ENCODE measurements at regions not wholly inside any gene's neighbourhood (a gene's known extent, or its start where the extent isn't known, plus 50 kb on each side); places are given as distances from the start of the nearest gene placed in this dataset.

DNA sequence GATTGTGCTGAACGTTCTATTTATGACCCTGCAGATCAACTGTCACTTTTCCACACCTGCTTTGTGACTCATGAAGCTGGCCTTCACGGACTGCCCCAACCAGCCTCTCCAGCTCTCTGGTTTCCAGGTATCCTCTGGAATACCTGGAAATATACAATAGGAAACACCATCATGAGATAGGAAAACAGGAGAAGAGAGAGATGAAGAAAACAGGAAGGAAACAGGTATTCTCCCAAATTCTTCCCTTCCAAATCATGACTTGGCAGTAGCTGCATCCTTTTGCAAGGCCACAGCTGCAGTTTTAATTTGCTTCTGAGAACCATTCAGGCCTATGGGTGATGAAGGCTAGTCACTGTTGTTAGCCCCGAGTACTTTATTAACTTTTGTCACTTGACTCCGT, 909.1 kb downstream of the EPHA3 start:
- no peak overlapping the region for H3K4me3 ChIP-seq (ENCODE audit: insufficient read depth, low read depth, low read length)
- H3K4me1 ChIP-seq (ENCODE audit: control insufficient read depth, insufficient read depth, low read length), result peaks cover 6% of the 10 kb centered on the region
- no peak overlapping the region for H3K27ac ChIP-seq (ENCODE audit: insufficient read depth, low read depth, low read length, poor library complexity, severe bottlenecking)
- H3K27me3 ChIP-seq (ENCODE audit: control insufficient read depth, insufficient read depth, low read length, poor library complexity, severe bottlenecking), result no peaks in the 10 kb centered on the region
- no peaks in the 10 kb centered on the region for H3K36me3 ChIP-seq (ENCODE audit: control insufficient read depth, insufficient read depth, low read length)
- no peaks in the 10 kb centered on the region for H3K9me3 ChIP-seq (ENCODE audit: control insufficient read depth, low read length)
- WGBS, 2 experiments, result 84 to 94% methylated on average over 4 of the region's 4 CpGs

DNA sequence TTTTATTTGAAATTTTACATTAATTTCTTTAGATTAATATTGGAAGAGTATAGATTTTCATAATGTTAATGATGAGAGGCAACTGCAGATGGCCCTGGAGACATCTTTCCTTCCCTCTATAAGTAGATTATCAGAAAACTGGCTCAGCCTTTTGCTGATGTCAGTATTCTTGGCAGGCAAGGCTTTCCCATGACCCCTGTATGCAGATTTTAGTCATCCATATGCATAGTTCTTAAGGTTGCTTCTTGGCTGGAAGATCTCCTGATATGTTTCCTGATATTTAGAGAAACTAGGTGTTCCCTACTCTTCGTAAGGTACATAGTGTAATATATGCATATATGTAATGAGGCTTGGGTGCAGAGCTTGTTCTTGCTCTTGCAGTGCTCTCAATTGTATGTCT, 911.4 kb downstream of the EPHA3 start:
- 90 to 100% methylated on average over 1 of the region's 1 CpG for WGBS, 2 experiments
- H3K27me3 ChIP-seq (ENCODE audit: control insufficient read depth, insufficient read depth, low read length, poor library complexity, severe bottlenecking), result no peaks in the 10 kb centered on the region
- H3K36me3 ChIP-seq (ENCODE audit: control insufficient read depth, insufficient read depth, low read length), result no peaks in the 10 kb centered on the region

DNA sequence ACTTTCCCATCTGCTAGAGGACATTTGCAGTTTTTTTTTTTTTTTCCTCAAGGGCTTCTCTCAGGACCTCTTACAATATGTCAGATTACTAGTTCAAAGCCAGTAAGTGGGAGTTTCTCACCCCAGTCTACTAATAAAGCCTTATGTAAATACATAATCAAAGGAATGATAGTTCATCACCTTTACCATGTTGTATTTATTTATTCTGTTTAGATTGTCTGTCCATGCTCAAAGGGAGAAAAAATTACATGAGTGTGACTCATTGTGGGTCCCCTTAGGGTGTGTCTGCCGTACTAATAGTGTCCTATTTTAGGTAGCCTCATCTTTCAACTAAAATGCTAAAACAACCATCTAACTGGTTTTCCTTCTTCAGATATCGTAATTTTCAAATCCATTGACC, 917.6 kb downstream of the EPHA3 start:
- 79 to 97% methylated on average over 2 of the region's 2 CpGs for WGBS, 2 experiments
- no peaks in the 10 kb centered on the region for H3K27me3 ChIP-seq (ENCODE audit: control insufficient read depth, insufficient read depth, low read length, poor library complexity, severe bottlenecking)
- no peaks in the 10 kb centered on the region for H3K36me3 ChIP-seq (ENCODE audit: control insufficient read depth, insufficient read depth, low read length)
- H3K9me3 ChIP-seq (ENCODE audit: control insufficient read depth, low read length), result no peaks in the 10 kb centered on the region
- H3K4me1 ChIP-seq (ENCODE audit: control insufficient read depth, insufficient read depth, low read length), result no peaks in the 10 kb centered on the region
- no peak overlapping the region for H3K27ac ChIP-seq (ENCODE audit: insufficient read depth, low read depth, low read length, poor library complexity, severe bottlenecking)
- H3K4me3 ChIP-seq (ENCODE audit: insufficient read depth, low read depth, low read length), result no peak overlapping the region

More for the DNA sequence above, 911.4 kb downstream of the EPHA3 start:
- Histone ChIP-seq H3K4me1 (ENCODE audit: control insufficient read depth, insufficient read depth, low read length) (peaks cover 6% of the 10 kb centered on the region), H3K27ac (ENCODE audit: insufficient read depth, low read depth, low read length, poor library complexity, severe bottlenecking) (no peak overlapping the region), H3K9me3 (ENCODE audit: control insufficient read depth, low read length) (no peaks in the 10 kb centered on the region), H3K4me3 (ENCODE audit: insufficient read depth, low read depth, low read length) (no peak overlapping the region)

DNA sequence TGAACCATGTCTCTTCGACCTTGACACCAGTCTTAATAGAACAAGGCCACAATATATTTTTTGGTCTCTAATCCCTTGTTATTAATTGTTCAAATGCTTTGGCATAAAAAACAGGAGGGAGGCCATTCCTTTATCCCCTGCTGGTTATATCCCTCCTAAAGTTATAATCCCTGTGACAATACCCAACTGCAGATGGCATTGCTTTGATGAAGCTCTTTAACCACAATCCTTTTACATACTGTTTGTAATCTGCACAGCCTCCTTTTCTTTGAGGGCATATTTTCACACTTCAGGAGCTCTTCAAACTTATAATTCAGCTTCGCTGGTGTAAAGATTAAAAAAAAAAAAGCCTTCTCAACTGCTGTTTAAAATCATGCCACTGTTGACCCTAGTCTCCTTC, 919.0 kb downstream of the EPHA3 start:
- Histone ChIP-seq H3K27me3 (ENCODE audit: control insufficient read depth, insufficient read depth, low read length, poor library complexity, severe bottlenecking) (no peaks in the 10 kb centered on the region), H3K36me3 (ENCODE audit: control insufficient read depth, insufficient read depth, low read length) (no peaks in the 10 kb centered on the region), H3K27ac (ENCODE audit: insufficient read depth, low read depth, low read length, poor library complexity, severe bottlenecking) (no peak overlapping the region), H3K4me3 (ENCODE audit: insufficient read depth, low read depth, low read length) (no peak overlapping the region), H3K4me1 (ENCODE audit: control insufficient read depth, insufficient read depth, low read length) (no peaks in the 10 kb centered on the region), H3K9me3 (ENCODE audit: control insufficient read depth, low read length) (no peaks in the 10 kb centered on the region)
- 88 to 93% methylated on average over 1 to 2 of the region's 2 CpGs for WGBS, 2 experiments

DNA sequence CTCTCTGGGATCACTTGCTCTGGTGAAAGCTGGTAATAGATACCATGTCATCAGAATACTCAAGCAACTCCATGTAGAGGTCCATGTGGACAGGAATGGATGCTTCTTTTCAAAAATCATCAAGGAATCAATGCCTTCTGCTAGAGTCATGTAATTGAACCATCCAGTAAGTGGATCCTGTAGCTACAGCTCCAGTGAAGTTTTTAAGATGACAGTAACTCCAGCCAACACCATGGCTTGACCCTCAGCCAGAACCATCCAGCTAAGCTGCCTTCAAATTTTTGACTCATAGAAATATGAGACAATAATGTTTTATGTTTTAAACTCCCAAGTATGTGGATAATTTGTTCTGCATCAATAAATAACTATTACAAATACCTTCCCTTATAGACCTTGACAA, 923.7 kb downstream of the EPHA3 start:
- no peaks in the 10 kb centered on the region for H3K9me3 ChIP-seq (ENCODE audit: control insufficient read depth, low read length)
- peaks cover 11% of the 10 kb centered on the region for H3K4me1 ChIP-seq (ENCODE audit: control insufficient read depth, insufficient read depth, low read length)
- no peaks in the 10 kb centered on the region for H3K27me3 ChIP-seq (ENCODE audit: control insufficient read depth, insufficient read depth, low read length, poor library complexity, severe bottlenecking)
- H3K36me3 ChIP-seq (ENCODE audit: control insufficient read depth, insufficient read depth, low read length), result no peaks in the 10 kb centered on the region
- H3K27ac ChIP-seq (ENCODE audit: insufficient read depth, low read depth, low read length, poor library complexity, severe bottlenecking), result no peak overlapping the region
- H3K4me3 ChIP-seq (ENCODE audit: insufficient read depth, low read depth, low read length), result no peak overlapping the region

DNA sequence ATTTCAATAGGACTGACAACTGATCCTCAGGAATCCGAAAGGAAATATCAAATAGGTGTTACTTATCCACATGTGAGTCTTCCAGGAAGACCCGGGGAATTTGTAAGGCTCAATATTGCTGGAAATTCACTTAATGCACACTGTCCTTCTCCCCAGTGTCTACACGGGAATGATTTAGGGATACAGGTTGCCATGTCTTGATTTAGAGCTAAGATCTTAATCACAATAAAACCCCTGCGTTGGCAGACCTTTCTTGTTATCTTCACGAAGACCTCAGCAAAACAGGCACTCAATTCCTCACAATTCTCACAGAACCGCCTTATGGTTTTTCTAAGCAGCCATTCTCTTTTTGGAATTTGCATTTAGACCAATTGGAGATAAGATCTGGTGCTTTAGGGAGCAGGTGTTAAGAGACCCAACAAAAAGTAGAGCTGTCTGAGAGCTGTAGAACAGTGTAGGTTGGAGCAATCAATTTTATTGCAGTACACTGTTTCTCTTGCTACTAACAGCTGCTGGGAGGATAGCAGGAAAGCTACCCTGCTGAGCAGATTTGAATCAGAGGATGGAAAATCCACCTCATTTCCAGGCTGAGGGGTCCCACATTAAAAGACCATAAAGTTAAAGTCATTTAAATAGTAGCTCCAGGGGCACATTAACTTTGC, 925.7 kb downstream of the EPHA3 start:
- no peak overlapping the region for H3K27ac ChIP-seq (ENCODE audit: insufficient read depth, low read depth, low read length, poor library complexity, severe bottlenecking)
- no peak overlapping the region for H3K4me3 ChIP-seq (ENCODE audit: insufficient read depth, low read depth, low read length)
- H3K4me1 ChIP-seq (ENCODE audit: control insufficient read depth, insufficient read depth, low read length), result peaks cover 11% of the 10 kb centered on the region
- H3K36me3 ChIP-seq (ENCODE audit: control insufficient read depth, insufficient read depth, low read length), result no peaks in the 10 kb centered on the region
- WGBS, 2 experiments, result 73 to 76% methylated on average over 6 of the region's 6 CpGs
- H3K27me3 ChIP-seq (ENCODE audit: control insufficient read depth, insufficient read depth, low read length, poor library complexity, severe bottlenecking), result no peaks in the 10 kb centered on the region
- H3K9me3 ChIP-seq (ENCODE audit: control insufficient read depth, low read length), result no peaks in the 10 kb centered on the region

DNA sequence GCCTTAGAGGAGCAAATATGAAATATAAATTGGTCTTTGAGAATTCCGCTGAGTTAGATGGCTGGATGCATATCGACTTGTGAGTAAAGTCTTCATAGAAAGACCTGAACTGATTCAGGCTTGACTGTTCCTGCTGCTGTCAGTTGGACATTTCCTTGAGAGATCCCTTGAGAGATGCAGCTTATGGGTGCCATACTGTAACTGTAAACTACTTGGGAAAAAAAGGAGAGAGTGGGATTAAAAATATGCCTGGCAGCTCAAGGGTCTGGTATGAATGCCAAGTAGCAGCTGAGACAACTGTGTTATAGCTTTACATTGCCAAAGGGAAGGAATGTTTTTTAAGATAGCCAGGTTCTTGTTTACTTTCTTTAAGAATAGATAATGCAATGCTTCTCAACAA, 926.6 kb downstream of the EPHA3 start:
- Histone ChIP-seq H3K27me3 (ENCODE audit: control insufficient read depth, insufficient read depth, low read length, poor library complexity, severe bottlenecking) (no peaks in the 10 kb centered on the region), H3K9me3 (ENCODE audit: control insufficient read depth, low read length) (no peaks in the 10 kb centered on the region), H3K4me1 (ENCODE audit: control insufficient read depth, insufficient read depth, low read length) (peaks cover 11% of the 10 kb centered on the region), H3K36me3 (ENCODE audit: control insufficient read depth, insufficient read depth, low read length) (no peaks in the 10 kb centered on the region), H3K4me3 (ENCODE audit: insufficient read depth, low read depth, low read length) (no peak overlapping the region), H3K27ac (ENCODE audit: insufficient read depth, low read depth, low read length, poor library complexity, severe bottlenecking) (no peak overlapping the region)
- WGBS, 2 experiments, result 96 to 97% methylated on average over 2 of the region's 2 CpGs

DNA sequence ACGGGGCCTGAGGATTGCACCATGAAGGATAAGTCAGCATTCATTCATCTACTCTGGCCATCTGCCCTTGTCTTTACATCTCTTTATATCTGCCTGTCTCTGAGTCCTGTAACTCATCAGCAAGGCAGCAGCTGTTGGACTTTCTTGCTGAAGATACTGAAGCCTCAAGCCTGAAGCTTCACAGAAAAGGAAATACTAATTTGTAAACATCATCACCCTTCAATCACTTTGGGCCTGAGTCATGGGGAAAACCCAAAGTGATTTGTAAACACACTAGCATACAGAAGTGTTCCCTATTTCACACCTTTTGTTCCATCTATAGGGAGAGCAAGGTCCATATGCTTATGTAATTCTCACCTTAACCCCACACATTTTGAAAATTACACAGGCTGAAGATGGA, 928.2 kb downstream of the EPHA3 start:
- H3K27ac ChIP-seq (ENCODE audit: insufficient read depth, low read depth, low read length, poor library complexity, severe bottlenecking), result no peak overlapping the region
- H3K4me1 ChIP-seq (ENCODE audit: control insufficient read depth, insufficient read depth, low read length), result peaks cover 11% of the 10 kb centered on the region
- H3K36me3 ChIP-seq (ENCODE audit: control insufficient read depth, insufficient read depth, low read length), result no peaks in the 10 kb centered on the region
- no peaks in the 10 kb centered on the region for H3K9me3 ChIP-seq (ENCODE audit: control insufficient read depth, low read length)
- H3K4me3 ChIP-seq (ENCODE audit: insufficient read depth, low read depth, low read length), result no peak overlapping the region
- H3K27me3 ChIP-seq (ENCODE audit: control insufficient read depth, insufficient read depth, low read length, poor library complexity, severe bottlenecking), result no peaks in the 10 kb centered on the region
- 74 to 86% methylated on average over 1 of the region's 1 CpG for WGBS, 2 experiments

DNA sequence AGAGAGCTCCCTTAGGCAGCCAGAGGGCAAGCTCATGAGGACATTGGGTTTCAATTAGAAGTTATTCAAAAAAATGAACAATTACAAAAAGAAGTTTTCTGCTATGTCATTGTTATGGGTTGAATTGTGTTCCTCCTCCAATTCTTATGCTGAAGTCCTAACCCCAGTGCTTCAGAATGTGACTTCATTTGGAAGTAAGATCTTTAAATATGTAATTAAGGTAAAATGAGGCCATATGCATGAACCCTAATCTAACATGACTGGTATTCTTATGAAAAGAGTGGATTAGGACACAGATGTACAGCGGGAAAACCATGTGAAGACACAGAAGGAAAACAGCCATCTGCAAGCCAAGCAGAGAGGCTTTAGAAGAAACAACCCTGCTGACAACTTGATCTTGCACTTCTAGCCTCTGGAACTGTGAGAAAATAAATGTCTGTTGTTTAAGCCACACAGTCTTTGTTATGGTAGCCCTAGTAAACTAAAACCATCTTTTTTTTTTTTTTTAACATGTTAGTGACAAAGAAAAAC, 929.6 kb downstream of the EPHA3 start:
- no peak overlapping the region for H3K4me3 ChIP-seq (ENCODE audit: insufficient read depth, low read depth, low read length)
- H3K27ac ChIP-seq (ENCODE audit: insufficient read depth, low read depth, low read length, poor library complexity, severe bottlenecking), result no peak overlapping the region
- no peaks in the 10 kb centered on the region for H3K9me3 ChIP-seq (ENCODE audit: control insufficient read depth, low read length)
- H3K27me3 ChIP-seq (ENCODE audit: control insufficient read depth, insufficient read depth, low read length, poor library complexity, severe bottlenecking), result no peaks in the 10 kb centered on the region
- H3K4me1 ChIP-seq (ENCODE audit: control insufficient read depth, insufficient read depth, low read length), result peaks cover 11% of the 10 kb centered on the region
- WGBS, 2 experiments, result 33 to 40% methylated on average over 1 of the region's 1 CpG
- H3K36me3 ChIP-seq (ENCODE audit: control insufficient read depth, insufficient read depth, low read length), result no peaks in the 10 kb centered on the region

DNA sequence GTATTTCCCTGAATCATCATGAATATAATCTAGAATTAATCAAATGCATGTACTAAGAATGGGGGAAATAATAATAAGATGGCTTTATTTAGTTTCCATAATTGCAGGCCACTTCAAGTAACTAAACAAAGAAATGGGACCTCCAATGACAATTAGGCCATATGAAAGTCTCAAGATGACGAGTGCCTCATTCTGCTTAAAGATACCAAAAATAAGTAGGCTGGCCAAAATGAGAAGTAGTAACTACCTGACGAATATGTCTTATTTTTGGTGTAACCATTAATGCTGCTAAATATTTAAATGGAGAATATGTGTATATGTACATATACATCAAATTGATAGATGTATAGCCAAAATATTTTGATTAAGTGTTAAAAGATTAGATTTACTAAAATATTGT, 932.6 kb downstream of the EPHA3 start:
- 94 to 100% methylated on average over 1 to 2 of the region's 2 CpGs for WGBS, 2 experiments

DNA sequence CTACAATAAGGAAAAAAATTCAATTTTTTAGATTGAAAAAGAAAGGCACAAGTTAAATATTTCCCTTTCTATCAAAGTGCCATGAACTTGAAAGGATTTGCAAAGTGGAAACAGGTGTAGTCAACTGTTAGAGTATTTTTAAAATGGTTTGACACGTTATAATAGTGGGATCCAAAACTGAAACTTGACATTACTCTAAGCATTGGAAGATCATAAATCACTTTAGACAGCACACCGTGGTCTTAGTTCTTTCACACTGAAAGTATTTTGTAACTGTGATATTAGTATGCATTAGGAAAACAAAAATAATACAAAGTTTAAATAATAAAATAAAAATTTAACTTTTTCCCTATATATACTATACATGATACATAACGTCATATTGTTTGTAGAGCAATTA, 933.1 kb downstream of the EPHA3 start:
- no peak overlapping the region for H3K4me3 ChIP-seq (ENCODE audit: insufficient read depth, low read depth, low read length)
- 75 to 94% methylated on average over 1 to 2 of the region's 3 CpGs for WGBS, 2 experiments
- H3K36me3 ChIP-seq (ENCODE audit: control insufficient read depth, insufficient read depth, low read length), result no peaks in the 10 kb centered on the region
- no peak overlapping the region for H3K27ac ChIP-seq (ENCODE audit: insufficient read depth, low read depth, low read length, poor library complexity, severe bottlenecking)
- no peaks in the 10 kb centered on the region for H3K4me1 ChIP-seq (ENCODE audit: control insufficient read depth, insufficient read depth, low read length)
- H3K9me3 ChIP-seq (ENCODE audit: control insufficient read depth, low read length), result no peaks in the 10 kb centered on the region
- H3K27me3 ChIP-seq (ENCODE audit: control insufficient read depth, insufficient read depth, low read length, poor library complexity, severe bottlenecking), result no peaks in the 10 kb centered on the region

More for the DNA sequence above, 932.6 kb downstream of the EPHA3 start:
- no peaks in the 10 kb centered on the region for H3K36me3 ChIP-seq (ENCODE audit: control insufficient read depth, insufficient read depth, low read length)
- no peaks in the 10 kb centered on the region for H3K27me3 ChIP-seq (ENCODE audit: control insufficient read depth, insufficient read depth, low read length, poor library complexity, severe bottlenecking)
- no peak overlapping the region for H3K27ac ChIP-seq (ENCODE audit: insufficient read depth, low read depth, low read length, poor library complexity, severe bottlenecking)
- H3K4me1 ChIP-seq (ENCODE audit: control insufficient read depth, insufficient read depth, low read length), result no peaks in the 10 kb centered on the region
- H3K4me3 ChIP-seq (ENCODE audit: insufficient read depth, low read depth, low read length), result no peak overlapping the region
- H3K9me3 ChIP-seq (ENCODE audit: control insufficient read depth, low read length), result no peaks in the 10 kb centered on the region
